Mucosa of rectum (tissue), 2 donors: ENCODE measurements at regions not wholly inside any gene's neighbourhood (a gene's known extent, or its start where the extent isn't known, plus 50 kb on each side); places are given as distances from the start of the nearest gene placed in this dataset.

ENCODE experiments used
- H3K27ac ChIP-seq, 2 donors: one replicate each; pipeline ENCODE4 v1.7.0; 2013; ENCODE audit warnings: inconsistent platforms in 2 of 2, low read depth in 2 of 2, low read length in 2 of 2
- H3K27me3 ChIP-seq, 2 donors: one replicate each; pipeline ENCODE4 v1.7.0; 2013; ENCODE audit warnings: low read length in 2 of 2; ENCODE audit not compliant: control insufficient read depth in 2 of 2, insufficient read depth in 2 of 2
- H3K36me3 ChIP-seq, 2 donors: one replicate each; pipeline ENCODE4 v1.7.0; 2013; ENCODE audit warnings: low read length in 2 of 2; ENCODE audit not compliant: control insufficient read depth in 2 of 2, insufficient read depth in 2 of 2
- H3K4me1 ChIP-seq, 2 donors: one replicate each; pipeline ENCODE4 v1.7.0; 2013; ENCODE audit warnings: low read length in 2 of 2, mild to moderate bottlenecking in 1 of 2; ENCODE audit not compliant: control insufficient read depth in 2 of 2, insufficient read depth in 2 of 2
- H3K4me3 ChIP-seq, 2 donors: one replicate each; pipeline ENCODE4 v1.7.0; 2013; ENCODE audit warnings: low read length in 2 of 2
- H3K9ac ChIP-seq, 2 donors: one replicate each; pipeline ENCODE4 v1.7.0; 2013; ENCODE audit warnings: low read length in 2 of 2, low read depth in 1 of 2, mild to moderate bottlenecking in 1 of 2
- H3K9me3 ChIP-seq, 2 donors: one replicate each; pipeline ENCODE4 v1.7.0; 2013; ENCODE audit warnings: low read length in 2 of 2; ENCODE audit not compliant: control insufficient read depth in 2 of 2
- donor health status: healthy.
- donor health status: Normal muscosa, but diverticular disease.

DNA sequence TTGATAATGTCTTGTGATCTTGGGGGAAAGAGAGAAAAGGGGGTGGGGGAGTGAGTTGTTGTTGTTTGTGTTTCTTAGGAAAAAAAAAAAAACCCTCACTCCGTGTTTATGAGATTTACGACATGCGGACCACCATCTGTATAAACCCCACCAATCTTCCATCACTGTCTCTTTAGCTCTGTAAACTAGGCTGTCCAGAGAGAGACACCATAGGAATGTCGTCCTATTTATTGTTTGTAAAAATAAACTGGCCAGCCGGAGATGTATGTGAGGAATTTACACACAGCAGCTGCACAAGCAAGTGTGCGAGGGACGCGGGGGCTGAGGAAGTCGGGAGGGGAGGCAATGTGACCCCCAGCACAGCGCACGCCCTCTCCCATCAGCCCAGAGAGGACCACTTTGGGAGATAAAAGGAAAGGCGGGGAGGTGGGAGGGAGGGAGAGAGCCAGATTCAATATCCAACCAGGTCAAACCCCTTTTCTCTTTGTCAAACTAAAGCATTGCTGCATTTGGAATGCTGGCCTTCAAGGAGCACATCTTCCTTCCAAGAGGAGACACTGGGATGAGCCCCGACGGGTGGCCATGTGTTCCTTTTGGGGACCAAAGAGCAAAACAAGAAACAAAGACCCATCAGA, 136.2 kb upstream of the SALL1 start:
- Histone ChIP-seq H3K4me3 (no peak overlapping the region), H3K27me3 (no peaks in the 10 kb centered on the region), H3K9ac (no peak overlapping the region), H3K36me3 (no peaks in the 10 kb centered on the region), H3K27ac (no peak overlapping the region), H3K9me3 (no peaks in the 10 kb centered on the region), H3K4me1 (no peaks in the 10 kb centered on the region)

DNA sequence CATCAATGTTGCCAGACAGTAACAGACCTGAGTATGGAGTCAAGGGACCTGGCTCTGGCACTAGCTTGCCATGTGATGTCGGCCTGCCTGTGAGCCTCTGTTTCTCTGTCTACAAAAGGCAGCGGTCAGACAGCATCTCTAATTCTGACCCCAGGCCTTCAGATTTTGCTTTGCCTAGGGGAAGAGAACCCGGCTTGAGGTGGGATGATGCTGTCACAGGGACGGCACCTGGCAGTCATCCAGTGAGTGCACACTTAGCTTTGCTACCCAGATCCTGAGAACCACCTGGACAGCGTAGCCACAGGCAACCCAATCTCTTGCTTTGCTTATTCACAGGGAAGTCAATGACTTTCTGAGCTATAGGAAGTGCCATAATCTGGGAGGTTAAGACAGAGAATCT, 135.2 kb upstream of the SALL1 start:
- Histone ChIP-seq H3K27me3 (no peaks in the 10 kb centered on the region), H3K9me3 (no peaks in the 10 kb centered on the region)

GRCh38 chr16:51276336-51276735, 125.3 kb upstream of the SALL1 start:
- no peaks in the 10 kb centered on the region for H3K4me1 ChIP-seq
- no peak overlapping the region for H3K4me3 ChIP-seq
- no peaks in the 10 kb centered on the region for H3K36me3 ChIP-seq
- H3K9me3 ChIP-seq, result no peaks in the 10 kb centered on the region
- H3K9ac ChIP-seq, result no peak overlapping the region
- no peak overlapping the region for H3K27ac ChIP-seq
- H3K27me3 ChIP-seq, result no peaks in the 10 kb centered on the region

More for the DNA sequence above, 135.2 kb upstream of the SALL1 start:
- no peaks in the 10 kb centered on the region for H3K4me1 ChIP-seq
- H3K9ac ChIP-seq, result no peak overlapping the region
- H3K4me3 ChIP-seq, result no peak overlapping the region
- H3K36me3 ChIP-seq, result no peaks in the 10 kb centered on the region
- H3K27ac ChIP-seq, result no peak overlapping the region

DNA sequence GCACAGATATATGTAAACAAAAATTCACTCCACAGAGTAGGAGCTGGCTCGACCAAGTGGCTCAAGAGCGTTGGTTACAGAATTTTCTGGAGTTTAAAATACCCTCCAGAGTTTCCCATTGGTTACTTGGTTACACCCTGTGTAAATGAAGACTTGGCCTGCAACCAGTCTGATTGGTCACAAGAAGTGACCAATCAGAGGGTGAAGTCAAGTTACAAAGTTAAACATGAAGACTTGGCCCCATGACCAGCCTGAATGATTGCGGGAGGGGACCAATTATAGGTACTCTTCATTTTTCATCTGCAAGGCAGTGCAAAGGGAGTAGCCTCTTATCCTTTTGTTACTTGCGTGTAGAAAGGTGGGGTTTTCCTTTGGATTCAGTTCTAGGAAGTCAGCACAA, 121.3 kb upstream of the SALL1 start:
- H3K9me3 ChIP-seq, result no peaks in the 10 kb centered on the region

GRCh38 chr16:51271156-51271701, 120.2 kb upstream of the SALL1 start:
- no peaks in the 10 kb centered on the region for H3K9me3 ChIP-seq

More for the DNA sequence above, 121.3 kb upstream of the SALL1 start:
- Histone ChIP-seq H3K4me1 (no peaks in the 10 kb centered on the region), H3K4me3 (no peak overlapping the region), H3K9ac (no peak overlapping the region), H3K27ac (no peak overlapping the region), H3K36me3 (no peaks in the 10 kb centered on the region), H3K27me3 (no peaks in the 10 kb centered on the region)

GRCh38 chr16:51268237-51268636, 117.2 kb upstream of the SALL1 start:
- Histone ChIP-seq H3K4me1 (no peaks in the 10 kb centered on the region), H3K27ac (no peak overlapping the region), H3K27me3 (no peaks in the 10 kb centered on the region), H3K4me3 (no peak overlapping the region), H3K9ac (no peak overlapping the region), H3K36me3 (no peaks in the 10 kb centered on the region), H3K9me3 (no peaks in the 10 kb centered on the region)

More at GRCh38 chr16:51271156-51271701, 120.2 kb upstream of the SALL1 start:
- no peaks in the 10 kb centered on the region for H3K4me1 ChIP-seq
- no peaks in the 10 kb centered on the region for H3K27me3 ChIP-seq
- no peak overlapping the region for H3K9ac ChIP-seq
- no peak overlapping the region for H3K4me3 ChIP-seq
- no peak overlapping the region for H3K27ac ChIP-seq
- H3K36me3 ChIP-seq, result no peaks in the 10 kb centered on the region

GRCh38 chr16:51267681-51268080, 116.6 kb upstream of the SALL1 start:
- no peak overlapping the region for H3K4me3 ChIP-seq
- H3K9me3 ChIP-seq, result no peaks in the 10 kb centered on the region
- no peak overlapping the region for H3K9ac ChIP-seq
- no peaks in the 10 kb centered on the region for H3K36me3 ChIP-seq
- no peaks in the 10 kb centered on the region for H3K4me1 ChIP-seq
- H3K27ac ChIP-seq, result no peak overlapping the region
- H3K27me3 ChIP-seq, result no peaks in the 10 kb centered on the region

- Histone ChIP-seq H3K9ac (no peak overlapping the region), H3K36me3 (no peaks in the 10 kb centered on the region), H3K4me3 (no peak overlapping the region), H3K9me3 (peaks cover 0 to 5% of the 10 kb centered on the region in 2 donors), H3K27ac (no peak overlapping the region), H3K27me3 (no peaks in the 10 kb centered on the region), H3K4me1 (no peaks in the 10 kb centered on the region)
Measured at GRCh38 chr16:51262428-51262827, 111.4 kb upstream of the SALL1 start.

GRCh38 chr16:51261919-51262318, 110.8 kb upstream of the SALL1 start:
- H3K4me1 ChIP-seq, result no peaks in the 10 kb centered on the region
- H3K9ac ChIP-seq, result no peak overlapping the region
- H3K36me3 ChIP-seq, result no peaks in the 10 kb centered on the region
- peaks cover 0 to 5% of the 10 kb centered on the region in 2 donors for H3K9me3 ChIP-seq
- H3K4me3 ChIP-seq, result no peak overlapping the region
- H3K27ac ChIP-seq, result no peak overlapping the region
- H3K27me3 ChIP-seq, result no peaks in the 10 kb centered on the region

GRCh38 chr16:51255349-51255972, 104.4 kb upstream of the SALL1 start:
- no peaks in the 10 kb centered on the region for H3K36me3 ChIP-seq
- no peaks in the 10 kb centered on the region for H3K4me1 ChIP-seq
- H3K9me3 ChIP-seq, result no peaks in the 10 kb centered on the region
- H3K9ac ChIP-seq, result no peak overlapping the region
- no peak overlapping the region for H3K27ac ChIP-seq
- H3K27me3 ChIP-seq, result no peaks in the 10 kb centered on the region
- no peak overlapping the region for H3K4me3 ChIP-seq
